Effector CD8-positive, alpha-beta T cell (primary cell): ENCODE measurements at regions not wholly inside any gene's neighbourhood (a gene's known extent, or its start where the extent isn't known, plus 50 kb on each side); places are given as distances from the start of the nearest gene placed in this dataset.
"Not testable (repeated sequence)": the region's sequence is repeated elsewhere in the genome, so short reads cannot be mapped to it uniquely, and the experiment has no call there.

Source experiments
- DNase-seq: peaks from one replicate; lab custom pipeline; 2025; lab: John Stamatoyannopoulos, UW

GRCh38 chr1:19591482-19592091 is 52.5 kb upstream of the NBL1 start:
- no peak for DNase-seq

DNA sequence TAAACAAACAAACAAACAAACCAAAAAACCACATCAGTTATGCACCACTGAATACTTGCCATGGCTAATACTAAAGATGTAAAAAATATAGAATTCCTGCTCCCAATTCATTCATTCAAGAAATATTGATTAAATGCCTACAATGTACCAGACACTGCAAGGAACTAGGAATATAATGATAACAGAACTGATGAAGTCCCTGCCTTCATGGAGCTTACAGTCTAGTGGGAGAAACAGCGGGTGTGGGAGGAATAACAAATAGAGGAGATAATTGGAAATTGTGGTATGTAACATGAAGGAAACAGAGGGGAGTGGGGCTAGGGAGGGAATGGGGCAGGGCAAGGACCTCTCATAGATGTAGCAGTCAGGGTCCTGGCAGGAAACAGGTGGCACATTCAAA is 58.6 kb upstream of the NBL1 start:
- no peak for DNase-seq

DNA sequence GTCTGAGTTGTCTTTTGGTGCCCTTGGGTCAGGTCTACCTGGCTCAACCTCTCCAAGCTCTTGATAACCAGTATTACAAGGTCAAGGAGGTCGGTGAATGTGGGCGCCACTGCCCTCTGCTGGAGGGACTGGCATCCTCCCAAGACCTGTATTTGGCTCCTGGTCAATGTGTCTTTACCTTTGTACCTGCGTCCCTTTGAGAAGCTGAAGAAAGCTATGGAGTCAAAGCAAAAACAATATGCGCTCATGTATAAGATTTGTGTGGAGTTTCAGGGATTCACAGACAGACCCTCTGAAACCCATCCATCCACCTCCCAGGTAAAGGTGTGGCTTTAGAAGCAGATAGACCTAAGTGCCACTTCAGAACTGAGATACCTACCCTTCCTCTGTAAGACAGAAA is 61.8 kb upstream of the NBL1 start:
- DNase-seq, result peak; percentile 57

- no peak for DNase-seq
These were observed 62.7 kb upstream of the NBL1 start for GRCh38 chr1:19581381-19581780.

DNA sequence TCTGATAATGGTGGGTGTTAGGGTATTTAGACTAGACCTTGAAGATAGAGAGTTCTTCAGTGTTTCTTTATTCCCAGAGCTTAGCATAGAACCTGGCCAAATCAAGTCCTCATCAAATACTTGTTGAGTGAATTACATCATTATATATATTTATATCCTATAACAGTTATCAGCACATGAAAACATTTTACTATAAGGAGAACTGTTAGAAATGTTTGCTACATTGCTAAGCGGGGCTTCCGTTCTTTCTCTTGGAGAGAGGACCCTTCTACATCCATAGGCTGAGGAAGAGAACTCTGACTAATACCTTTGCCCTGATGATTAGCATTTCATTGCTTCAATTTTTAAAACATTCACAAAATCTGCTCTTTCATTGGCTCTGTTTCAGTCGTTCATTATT is 66.5 kb upstream of the NBL1 start:
- no peak for DNase-seq

- DNase-seq, result no peak
These were observed 67.1 kb upstream of the NBL1 start for GRCh38 chr1:19577036-19577435.

DNA sequence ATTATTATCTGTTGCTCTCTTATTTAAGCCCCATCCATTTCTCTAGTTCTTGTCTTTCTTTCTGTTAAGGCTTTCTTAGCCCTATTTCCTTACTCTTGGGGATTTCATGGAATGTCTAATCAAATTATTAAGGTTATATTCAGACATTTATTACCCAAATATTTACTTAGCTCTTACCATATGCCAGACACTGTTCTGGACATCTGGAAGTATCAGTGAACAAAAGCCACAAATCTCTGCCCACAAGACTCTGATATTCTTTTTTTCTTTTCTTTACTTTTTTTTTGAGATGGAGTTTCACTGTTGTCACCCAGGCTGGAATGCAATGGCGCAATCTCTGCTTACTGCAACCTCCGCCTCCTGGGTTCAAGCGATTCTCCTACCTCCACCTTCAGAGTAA is 74.3 kb upstream of the NBL1 start:
- DNase-seq, result no peak

- no peak for DNase-seq
These were observed 77.1 kb upstream of the NBL1 start for GRCh38 chr1:19567041-19567440.

- DNase-seq, result no peak
These were observed 79.0 kb upstream of the CAPZB start for GRCh38 chr1:19564366-19564765.

- DNase-seq, result no peak
These were observed 78.2 kb upstream of the CAPZB start for GRCh38 chr1:19563324-19564097.

- DNase-seq, result no peak
These were observed 77.5 kb upstream of the CAPZB start for GRCh38 chr1:19562847-19563246.

- DNase-seq, result no peak
These were observed 75.1 kb upstream of the CAPZB start for GRCh38 chr1:19560480-19560879.

DNA sequence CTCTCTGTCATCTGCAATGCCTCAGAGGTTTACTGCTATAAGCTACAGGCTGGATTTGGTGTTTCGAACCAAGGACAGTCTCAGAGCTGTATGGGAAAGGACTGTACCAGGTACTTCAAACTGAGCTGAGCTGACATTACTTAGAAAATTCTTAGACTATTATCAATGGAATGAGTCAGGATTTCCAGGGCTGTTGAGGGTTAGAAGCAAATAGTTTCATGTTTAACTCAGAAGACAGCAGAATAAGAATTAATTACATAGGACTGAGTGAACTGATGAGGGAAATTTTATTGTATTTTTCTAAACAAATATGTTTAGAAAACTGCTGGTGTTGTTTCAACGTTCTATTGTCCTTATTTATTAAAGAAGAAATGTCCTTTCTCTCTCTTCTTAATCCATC is 74.3 kb upstream of the CAPZB start:
- DNase-seq, result no peak

DNA sequence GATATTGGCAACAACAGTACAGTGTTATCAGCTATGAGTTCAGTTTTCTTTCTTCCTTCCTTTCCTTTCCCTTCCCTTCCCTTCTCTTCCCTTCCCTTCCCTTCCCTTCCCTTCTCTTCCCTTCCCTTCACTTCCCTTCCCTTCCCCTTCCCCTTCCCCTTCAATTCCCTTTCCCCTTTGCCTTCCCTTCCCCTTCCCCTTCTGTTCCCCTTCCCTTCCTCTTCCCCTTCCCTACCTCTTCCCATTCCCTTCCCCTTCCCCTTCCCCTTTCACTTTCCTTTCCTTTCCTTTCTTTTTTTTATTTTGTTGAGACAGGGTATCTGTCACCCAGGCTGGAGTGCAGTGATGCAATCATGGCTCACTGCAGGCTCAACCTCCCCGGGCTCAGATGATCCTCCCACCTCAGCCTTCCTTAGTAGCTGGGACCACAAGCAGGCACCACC is 72.3 kb upstream of the CAPZB start:
- DNase-seq, result no peak

GRCh38 chr1:19554090-19554489 is 68.8 kb upstream of the CAPZB start:
- no peak for DNase-seq

DNA sequence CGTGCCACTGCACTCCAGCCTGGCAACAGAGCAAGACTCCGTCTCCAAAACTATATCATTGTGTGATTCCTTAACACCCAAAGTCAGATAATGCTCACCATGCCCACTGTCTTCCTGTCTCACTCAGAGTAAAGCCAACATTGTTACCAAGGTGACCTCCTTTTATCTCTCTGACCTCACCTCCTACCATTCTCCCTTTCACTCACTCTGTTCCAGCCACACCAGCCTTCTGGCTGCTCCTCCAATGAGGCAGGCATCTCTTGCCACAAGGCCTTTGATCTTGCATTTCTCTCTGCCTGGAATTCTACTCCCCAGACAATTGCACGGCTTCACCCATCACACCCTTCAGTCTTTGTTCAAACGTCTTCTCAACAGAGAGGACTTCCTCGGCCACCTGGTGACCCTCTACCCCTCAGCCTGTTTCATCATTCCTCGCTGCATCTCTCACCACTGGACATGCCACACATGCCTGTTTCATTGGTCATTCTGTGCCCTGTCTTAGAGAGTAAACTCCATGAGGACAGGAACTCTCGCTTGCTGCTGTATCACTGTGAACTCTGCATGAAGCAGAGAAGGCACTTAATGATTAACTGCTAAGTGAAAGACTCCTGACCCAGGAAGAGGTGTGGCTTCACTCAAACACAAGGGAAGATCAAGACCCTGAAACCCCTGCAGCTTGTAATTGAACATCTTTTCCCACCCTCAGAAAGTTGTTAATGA is 67.1 kb upstream of the CAPZB start:
- no peak for DNase-seq

- DNase-seq, result not testable (repeated sequence)
These were observed 66.5 kb upstream of the CAPZB start for GRCh38 chr1:19551837-19552236.

DNA sequence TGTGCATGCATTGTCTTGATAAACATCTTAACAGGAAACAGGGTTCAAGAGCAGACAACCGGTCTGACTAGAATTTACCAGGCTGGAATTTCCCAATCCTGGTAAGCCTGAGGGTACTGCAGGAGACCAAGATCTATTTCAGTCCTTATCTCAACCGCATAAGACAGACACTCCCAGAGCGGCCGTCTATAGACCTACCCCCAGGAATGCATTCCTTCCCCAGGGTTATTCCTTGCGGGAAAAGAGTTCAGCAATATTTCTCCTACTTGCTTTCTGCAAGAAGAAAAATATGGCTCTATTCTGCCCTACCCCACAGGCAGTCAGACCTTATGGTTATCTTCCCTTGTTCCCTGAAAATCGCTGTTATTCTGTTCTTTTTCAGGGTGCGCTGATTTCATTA is 65.1 kb upstream of the CAPZB start:
- not testable (repeated sequence) for DNase-seq

DNA sequence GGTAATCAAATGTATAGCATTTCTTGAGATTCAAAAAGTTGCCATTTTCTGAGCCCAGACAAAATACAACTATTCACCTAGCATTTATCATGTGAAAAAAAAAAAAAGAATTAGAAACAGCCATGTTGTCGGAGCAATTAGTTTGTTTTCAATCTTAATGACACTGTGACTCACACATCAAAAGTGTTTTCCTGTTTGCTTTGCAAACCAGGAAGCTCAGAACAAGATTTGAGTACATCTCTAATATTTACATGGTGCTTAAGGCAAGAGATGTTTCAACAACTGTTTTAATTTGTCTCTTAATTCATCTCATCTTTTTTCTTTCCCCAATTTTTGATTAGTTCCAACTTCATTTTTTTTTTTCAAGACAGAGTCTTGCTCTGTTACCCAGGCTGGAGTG is 62.5 kb upstream of the CAPZB start:
- DNase-seq, result no peak

- no peak for DNase-seq
These were observed 51.2 kb upstream of the CAPZB start for GRCh38 chr1:19536519-19536918.

GRCh38 chr1:19535214-19535613 is 49.9 kb upstream of the CAPZB start:
- no peak for DNase-seq
